Liver (tissue), 8 donors: ENCODE measurements at regions not wholly inside any gene's neighbourhood (a gene's known extent, or its start where the extent isn't known, plus 50 kb on each side); places are given as distances from the start of the nearest gene placed in this dataset.

ENCODE experiments used
- DNase-seq: peaks from one replicate; pipeline ENCODE4 v3.0.0-alpha.2; 2017; ENCODE audit warnings: low spot score
- H3K27ac ChIP-seq, 2 donors: one replicate each; pipeline ENCODE4 v1.7.0; 2013; ENCODE audit warnings: inconsistent platforms in 2 of 2, low read length in 2 of 2, control low read depth in 1 of 2, low read depth in 1 of 2, mild to moderate bottlenecking in 1 of 2
- H3K27me3 ChIP-seq, 4 donors: one replicate each; pipeline versions ENCODE4 v1.6.1 to v1.7.0; 2013; ENCODE audit warnings: low read length in 3 of 4, inconsistent platforms in 1 of 4, mild to moderate bottlenecking in 1 of 4, moderate library complexity in 1 of 4; ENCODE audit not compliant: control insufficient read depth in 4 of 4, insufficient read depth in 4 of 4
- H3K36me3 ChIP-seq, 4 donors: one replicate each; pipeline versions ENCODE4 v1.6.1 to v1.7.0; 2013; ENCODE audit warnings: low read length in 3 of 4, mild to moderate bottlenecking in 3 of 4, low read depth in 1 of 4, moderate library complexity in 1 of 4; ENCODE audit not compliant: control insufficient read depth in 4 of 4, insufficient read depth in 3 of 4
- H3K4me1 ChIP-seq, 4 donors: one replicate each; pipeline versions ENCODE4 v1.6.1 to v1.7.0; 2013; ENCODE audit warnings: low read length in 3 of 4, mild to moderate bottlenecking in 3 of 4, moderate library complexity in 1 of 4; ENCODE audit not compliant: control insufficient read depth in 4 of 4, insufficient read depth in 4 of 4
- H3K4me3 ChIP-seq, 3 donors: one replicate each; pipeline versions ENCODE4 v1.6.1 to v1.7.0; 2013; ENCODE audit warnings: low read length in 3 of 3, control low read depth in 1 of 3, low read depth in 1 of 3, mild to moderate bottlenecking in 1 of 3
- H3K9ac ChIP-seq, 2 donors: one replicate each; pipeline ENCODE4 v1.7.0; 2013; ENCODE audit warnings: low read length in 2 of 2, mild to moderate bottlenecking in 2 of 2, moderate library complexity in 2 of 2, control low read depth in 1 of 2, low read depth in 1 of 2
- H3K9me3 ChIP-seq, 4 donors: one replicate each; pipeline versions ENCODE4 v1.6.1 to v1.7.0; 2013; ENCODE audit warnings: low read length in 3 of 4; ENCODE audit not compliant: control insufficient read depth in 4 of 4
- EGR1 ChIP-seq, 2 donors: IDR thresholded peaks; 2 replicates each; pipeline ENCODE4 v1.6.1; 2016 to 2018; ENCODE audit warnings: antibody characterized with exemption in 2 of 2, low read depth in 2 of 2
- FOXA1 ChIP-seq: IDR thresholded peaks from 2 replicates; pipeline ENCODE4 v1.6.1; 2016; ENCODE audit warnings: antibody characterized with exemption
- FOXA2 ChIP-seq: IDR thresholded peaks from 2 replicates; pipeline ENCODE4 v1.6.1; 2016; ENCODE audit warnings: antibody characterized with exemption
- HNF4A ChIP-seq, 2 donors: conservative IDR thresholded peaks; 2 replicates each; pipeline ENCODE4 v1.6.1; 2016; ENCODE audit warnings: antibody characterized with exemption in 2 of 2, mild to moderate bottlenecking in 2 of 2
- HNF4G ChIP-seq: IDR thresholded peaks from 2 replicates; pipeline ENCODE4 v1.6.1; 2016; ENCODE audit warnings: antibody characterized with exemption
- JUND ChIP-seq, 2 donors: IDR thresholded peaks; 2 replicates each; pipeline ENCODE4 v1.6.1; 2016; ENCODE audit warnings: antibody characterized with exemption in 2 of 2
- NR2F2 ChIP-seq: IDR thresholded peaks from 2 replicates; pipeline ENCODE4 v1.6.1; 2016; ENCODE audit warnings: antibody characterized with exemption
- RAD21 ChIP-seq, 2 donors: IDR thresholded peaks; 2 replicates each; pipeline ENCODE4 v1.6.1; 2016; ENCODE audit warnings: antibody characterized with exemption in 2 of 2, mild to moderate bottlenecking in 2 of 2
- RXRA ChIP-seq, 2 donors: IDR thresholded peaks; 2 replicates each; pipeline ENCODE4 v1.6.1; 2017 to 2018; ENCODE audit warnings: antibody characterized with exemption in 2 of 2, mild to moderate bottlenecking in 1 of 2
- SP1 ChIP-seq: IDR thresholded peaks from 2 replicates; pipeline ENCODE4 v1.6.1; 2018; ENCODE audit warnings: antibody characterized with exemption, mild to moderate bottlenecking
- TAF1 ChIP-seq: conservative IDR thresholded peaks from 2 replicates; pipeline ENCODE4 v1.6.1; 2016; ENCODE audit warnings: antibody characterized with exemption, mild to moderate bottlenecking
- YY1 ChIP-seq: IDR thresholded peaks from 2 replicates; pipeline ENCODE4 v1.6.1; 2016; ENCODE audit warnings: antibody characterized with exemption, mild to moderate bottlenecking
- WGBS: extraction: QIAGEN DNeasy Blood & Tissue Kit; methylation state at CpG from one replicate; pipeline ENCODE4 v1.1.7; 2013; 5-methylcytosine and 5-hydroxymethylcytosine counted together
- TF ChIP-seq, protein P1 (sequence below): IDR thresholded peaks from 2 replicates; pipeline ENCODE4 v1.6.1; 2016; ENCODE audit warnings: antibody characterized with exemption
- TF ChIP-seq, protein P2 (sequence below): IDR thresholded peaks from 2 replicates; pipeline ENCODE4 v1.6.1; 2016; ENCODE audit warnings: antibody characterized with exemption
- TF ChIP-seq, protein P3 (sequence below): fragments of 150-350 bp; IDR thresholded peaks from 2 replicates; pipeline ENCODE4 v1.5.1; 2017; ENCODE audit warnings: improper control_type of control experiment, low read depth, low read length; ENCODE audit not compliant: missing input control
- TF ChIP-seq, protein P4 (sequence below): IDR thresholded peaks from 2 replicates; pipeline ENCODE4 v1.6.1; 2016; ENCODE audit warnings: antibody characterized with exemption, mild to moderate bottlenecking
- TF ChIP-seq, protein P5 (sequence below): IDR thresholded peaks from 2 replicates; pipeline ENCODE4 v1.6.1; 2016; ENCODE audit warnings: antibody characterized with exemption
- donor health status: healthy.
- donor health status: healthy.
- donor health status: healthy.
- donor health status: healthy.
- donor health status: healthy.

DNA sequence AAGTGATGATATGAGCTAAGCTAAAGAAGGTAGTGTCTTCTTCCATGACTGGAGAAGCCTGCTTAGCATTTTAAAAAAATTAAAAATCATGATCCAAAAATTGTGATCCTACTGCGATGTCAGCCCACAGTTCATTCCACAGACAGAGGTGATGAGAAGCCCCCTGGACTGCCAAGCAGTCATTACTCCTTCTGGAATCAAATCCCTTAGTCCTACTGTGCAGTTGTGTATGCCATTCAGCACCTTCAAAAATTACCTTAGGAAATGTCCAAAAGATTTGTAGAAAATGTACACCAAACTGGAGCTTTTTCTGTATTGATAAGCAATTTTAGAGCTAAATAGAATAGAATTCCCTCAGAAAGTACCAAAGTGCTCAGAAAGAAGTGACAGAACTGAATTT lies 283.5 kb upstream of the NFE2L3 start:
- Histone ChIP-seq H3K36me3 (no peaks in the 10 kb centered on the region), H3K27ac (no peak overlapping the region), H3K4me3 (no peak overlapping the region), H3K9ac (no peak overlapping the region), H3K4me1 (no peaks in the 10 kb centered on the region), H3K9me3 (no peaks in the 10 kb centered on the region), H3K27me3 (peaks cover 3 to 31% (median 12%) of the 10 kb centered on the region in 4 donors)
- WGBS: 92% methylated on average over 1 of the region's 1 CpG
- TF ChIP-seq HNF4A (conservative IDR thresholded peaks at IDR 0.05) (no peak), RAD21 (IDR thresholded peaks at IDR 0.05) (no peak), TAF1 (no peak), EGR1 (IDR thresholded peaks at IDR 0.05; ENCODE audit: low read depth in 2 of 2) (no peak), HNF4G (no peak), RXRA (IDR thresholded peaks at IDR 0.05) (no peak), SP1 (no peak), FOXA2 (no peak), YY1 (no peak)
- TF ChIP-seq, protein P1, sequence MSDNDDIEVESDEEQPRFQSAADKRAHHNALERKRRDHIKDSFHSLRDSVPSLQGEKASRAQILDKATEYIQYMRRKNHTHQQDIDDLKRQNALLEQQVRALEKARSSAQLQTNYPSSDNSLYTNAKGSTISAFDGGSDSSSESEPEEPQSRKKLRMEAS: no peak
- TF ChIP-seq, protein P2, sequence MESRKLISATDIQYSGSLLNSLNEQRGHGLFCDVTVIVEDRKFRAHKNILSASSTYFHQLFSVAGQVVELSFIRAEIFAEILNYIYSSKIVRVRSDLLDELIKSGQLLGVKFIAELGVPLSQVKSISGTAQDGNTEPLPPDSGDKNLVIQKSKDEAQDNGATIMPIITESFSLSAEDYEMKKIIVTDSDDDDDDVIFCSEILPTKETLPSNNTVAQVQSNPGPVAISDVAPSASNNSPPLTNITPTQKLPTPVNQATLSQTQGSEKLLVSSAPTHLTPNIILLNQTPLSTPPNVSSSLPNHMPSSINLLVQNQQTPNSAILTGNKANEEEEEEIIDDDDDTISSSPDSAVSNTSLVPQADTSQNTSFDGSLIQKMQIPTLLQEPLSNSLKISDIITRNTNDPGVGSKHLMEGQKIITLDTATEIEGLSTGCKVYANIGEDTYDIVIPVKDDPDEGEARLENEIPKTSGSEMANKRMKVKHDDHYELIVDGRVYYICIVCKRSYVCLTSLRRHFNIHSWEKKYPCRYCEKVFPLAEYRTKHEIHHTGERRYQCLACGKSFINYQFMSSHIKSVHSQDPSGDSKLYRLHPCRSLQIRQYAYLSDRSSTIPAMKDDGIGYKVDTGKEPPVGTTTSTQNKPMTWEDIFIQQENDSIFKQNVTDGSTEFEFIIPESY: no peak
- TF ChIP-seq, protein P3, sequence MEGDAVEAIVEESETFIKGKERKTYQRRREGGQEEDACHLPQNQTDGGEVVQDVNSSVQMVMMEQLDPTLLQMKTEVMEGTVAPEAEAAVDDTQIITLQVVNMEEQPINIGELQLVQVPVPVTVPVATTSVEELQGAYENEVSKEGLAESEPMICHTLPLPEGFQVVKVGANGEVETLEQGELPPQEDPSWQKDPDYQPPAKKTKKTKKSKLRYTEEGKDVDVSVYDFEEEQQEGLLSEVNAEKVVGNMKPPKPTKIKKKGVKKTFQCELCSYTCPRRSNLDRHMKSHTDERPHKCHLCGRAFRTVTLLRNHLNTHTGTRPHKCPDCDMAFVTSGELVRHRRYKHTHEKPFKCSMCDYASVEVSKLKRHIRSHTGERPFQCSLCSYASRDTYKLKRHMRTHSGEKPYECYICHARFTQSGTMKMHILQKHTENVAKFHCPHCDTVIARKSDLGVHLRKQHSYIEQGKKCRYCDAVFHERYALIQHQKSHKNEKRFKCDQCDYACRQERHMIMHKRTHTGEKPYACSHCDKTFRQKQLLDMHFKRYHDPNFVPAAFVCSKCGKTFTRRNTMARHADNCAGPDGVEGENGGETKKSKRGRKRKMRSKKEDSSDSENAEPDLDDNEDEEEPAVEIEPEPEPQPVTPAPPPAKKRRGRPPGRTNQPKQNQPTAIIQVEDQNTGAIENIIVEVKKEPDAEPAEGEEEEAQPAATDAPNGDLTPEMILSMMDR: no peak
- TF ChIP-seq, protein P4, sequence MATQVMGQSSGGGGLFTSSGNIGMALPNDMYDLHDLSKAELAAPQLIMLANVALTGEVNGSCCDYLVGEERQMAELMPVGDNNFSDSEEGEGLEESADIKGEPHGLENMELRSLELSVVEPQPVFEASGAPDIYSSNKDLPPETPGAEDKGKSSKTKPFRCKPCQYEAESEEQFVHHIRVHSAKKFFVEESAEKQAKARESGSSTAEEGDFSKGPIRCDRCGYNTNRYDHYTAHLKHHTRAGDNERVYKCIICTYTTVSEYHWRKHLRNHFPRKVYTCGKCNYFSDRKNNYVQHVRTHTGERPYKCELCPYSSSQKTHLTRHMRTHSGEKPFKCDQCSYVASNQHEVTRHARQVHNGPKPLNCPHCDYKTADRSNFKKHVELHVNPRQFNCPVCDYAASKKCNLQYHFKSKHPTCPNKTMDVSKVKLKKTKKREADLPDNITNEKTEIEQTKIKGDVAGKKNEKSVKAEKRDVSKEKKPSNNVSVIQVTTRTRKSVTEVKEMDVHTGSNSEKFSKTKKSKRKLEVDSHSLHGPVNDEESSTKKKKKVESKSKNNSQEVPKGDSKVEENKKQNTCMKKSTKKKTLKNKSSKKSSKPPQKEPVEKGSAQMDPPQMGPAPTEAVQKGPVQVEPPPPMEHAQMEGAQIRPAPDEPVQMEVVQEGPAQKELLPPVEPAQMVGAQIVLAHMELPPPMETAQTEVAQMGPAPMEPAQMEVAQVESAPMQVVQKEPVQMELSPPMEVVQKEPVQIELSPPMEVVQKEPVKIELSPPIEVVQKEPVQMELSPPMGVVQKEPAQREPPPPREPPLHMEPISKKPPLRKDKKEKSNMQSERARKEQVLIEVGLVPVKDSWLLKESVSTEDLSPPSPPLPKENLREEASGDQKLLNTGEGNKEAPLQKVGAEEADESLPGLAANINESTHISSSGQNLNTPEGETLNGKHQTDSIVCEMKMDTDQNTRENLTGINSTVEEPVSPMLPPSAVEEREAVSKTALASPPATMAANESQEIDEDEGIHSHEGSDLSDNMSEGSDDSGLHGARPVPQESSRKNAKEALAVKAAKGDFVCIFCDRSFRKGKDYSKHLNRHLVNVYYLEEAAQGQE: no peak
- TF ChIP-seq, protein P5, sequence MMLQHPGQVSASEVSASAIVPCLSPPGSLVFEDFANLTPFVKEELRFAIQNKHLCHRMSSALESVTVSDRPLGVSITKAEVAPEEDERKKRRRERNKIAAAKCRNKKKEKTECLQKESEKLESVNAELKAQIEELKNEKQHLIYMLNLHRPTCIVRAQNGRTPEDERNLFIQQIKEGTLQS: no peak
- DNase-seq: no peak

DNA sequence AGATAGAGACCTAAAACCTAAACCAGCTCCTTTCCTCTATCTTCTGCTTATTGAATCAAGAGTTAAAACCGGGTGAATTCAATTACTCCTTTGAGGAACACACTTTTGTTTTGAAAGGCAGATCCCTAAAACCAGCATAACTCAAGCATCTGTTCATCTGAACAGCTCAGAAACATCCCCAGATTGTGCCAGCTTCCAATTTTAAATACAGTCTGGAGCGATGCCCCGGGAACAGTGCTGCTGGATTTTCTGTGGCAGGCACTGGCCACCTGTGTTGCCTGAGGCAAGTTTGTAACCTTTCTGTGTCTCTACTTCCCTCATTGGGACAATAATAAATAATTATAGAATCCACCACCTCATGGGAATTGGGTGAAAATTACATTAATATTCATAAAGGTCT lies 281.4 kb upstream of the NFE2L3 start:
- no peaks in the 10 kb centered on the region for H3K4me1 ChIP-seq
- H3K9ac ChIP-seq: no peak overlapping the region
- TF ChIP-seq TAF1 (no peak), EGR1 (IDR thresholded peaks at IDR 0.05; ENCODE audit: low read depth in 2 of 2) (no peak), RXRA (IDR thresholded peaks at IDR 0.05) (no peak), NR2F2 (no peak), YY1 (no peak), HNF4G (no peak), FOXA1 (no peak), JUND (IDR thresholded peaks at IDR 0.05) (no peak), RAD21 (IDR thresholded peaks at IDR 0.05) (no peak), SP1 (no peak)
- TF ChIP-seq, protein P5: no peak
- TF ChIP-seq, protein P3: no peak
- TF ChIP-seq, protein P1: no peak
- TF ChIP-seq, protein P2: no peak
- no peaks in the 10 kb centered on the region for H3K9me3 ChIP-seq
- peaks cover 3 to 20% (median 8%) of the 10 kb centered on the region in 4 donors for H3K27me3 ChIP-seq
- H3K27ac ChIP-seq: no peak overlapping the region
- DNase-seq: no peak
- H3K4me3 ChIP-seq: no peak overlapping the region
- 85% methylated on average over 3 of the region's 3 CpGs for WGBS
- H3K36me3 ChIP-seq: no peaks in the 10 kb centered on the region
